Heart left ventricle (tissue), 16 donors: ENCODE measurements at regions not wholly inside any gene's neighbourhood (a gene's known extent, or its start where the extent isn't known, plus 50 kb on each side); places are given as distances from the start of the nearest gene placed in this dataset.
A peak's percentile ranks its signal among the peaks of the same experiment; 100 is the strongest.

Experiments
- ATAC-seq, 4 donors: fragments of 200-7000 bp; cut with Tn5 transposase; one replicate each; pipeline ENCODE4 v1.9.1; 2020 to 2022; ENCODE audit warnings: moderate library complexity in 4 of 4, mild to moderate bottlenecking in 3 of 4, moderate number of reproducible peaks in 1 of 4
- DNase-seq, 5 donors: peaks; one replicate each; pipeline ENCODE4 v3.0.0-alpha.2; 2020
- H3K27ac ChIP-seq, 12 donors: fragments of 200-600 bp; sonication (generic) in 4 of 12; one replicate each; pipeline versions ENCODE4 v1.5.0 to v1.8.0; 2016 to 2022; ENCODE audit warnings: mild to moderate bottlenecking in 2 of 12
- H3K27me3 ChIP-seq, 9 donors: fragments of 200-600 bp; sonication (generic) in 2 of 9; one replicate each; pipeline versions ENCODE4 v1.5.1 to v1.8.0; 2016 to 2022; ENCODE audit warnings: mild to moderate bottlenecking in 3 of 9
- H3K36me3 ChIP-seq, 9 donors: fragments of 200-600 bp; sonication (generic) in 2 of 9; one replicate each; pipeline versions ENCODE4 v1.5.0 to v1.8.0; 2018 to 2022; ENCODE audit warnings: mild to moderate bottlenecking in 2 of 9
- H3K4me1 ChIP-seq, 12 donors: fragments of 200-600 bp; sonication (generic) in 4 of 12; one replicate each; pipeline versions ENCODE4 v1.5.0 to v1.8.0; 2016 to 2022; ENCODE audit warnings: mild to moderate bottlenecking in 3 of 12
- H3K4me3 ChIP-seq, 12 donors: fragments of 200-600 bp; sonication (generic) in 4 of 12; one replicate each; pipeline versions ENCODE4 v1.5.0 to v1.8.0; 2017 to 2022; ENCODE audit warnings: mild to moderate bottlenecking in 9 of 12, moderate library complexity in 4 of 12
- H3K9me3 ChIP-seq, 12 donors: fragments of 200-600 bp; sonication (generic) in 4 of 12; one replicate each; pipeline versions ENCODE4 v1.5.0 to v1.8.0; 2016 to 2022; ENCODE audit warnings: mild to moderate bottlenecking in 1 of 12
- CTCF ChIP-seq, 12 donors: fragments of 200-600 bp; sonication (generic) in 4 of 12; IDR thresholded peaks; one replicate each; pipeline versions ENCODE4 v1.5.0 to v1.8.0; 2018 to 2022; ENCODE audit warnings: antibody characterized with exemption in 12 of 12, mild to moderate bottlenecking in 5 of 12
- POLR2A ChIP-seq, 2 donors: fragments of 450-650 bp; IDR thresholded peaks; one replicate each; pipeline ENCODE4 v1.6.1; 2017; ENCODE audit warnings: antibody characterized with exemption in 2 of 2, mild to moderate bottlenecking in 2 of 2, moderate library complexity in 2 of 2
- whole genome bisulfite sequencing, 4 donors: extraction: QIAGEN DNeasy Blood & Tissue Kit in 2 of 4; methylation state at CpG; one replicate each; pipeline versions ENCODE4 v1.1.5 to v1.1.7; 2013 to 2018; 5-methylcytosine and 5-hydroxymethylcytosine counted together
- intact Hi-C, 10 donors: fragments of 100-400 bp; cut with DNase I; formaldehyde crosslinking; loops; one replicate each; pipeline versions ENCODE4 v1.11.1 to v1.14.2; 2022
- donor health status: ischemic (EF 13 %, LVEDD 7.1; RV severe dilation, severe dysfunction).
- donor health status: healthy with polysubstance abuse.
- donor health status: DM: no; HTN: yes; CAD: no.
- donor health status: DM: no; HTN: no; CAD: no.
- donor health status: ischemic (EF 25% LVEDD 6.9; RV normal size, moderate dysfunction).
- donor health status: ischemic (EF 25% LVEDD 5.7; RV mildly dilated, moderate dysfunction).
- donor health status: healthy.
- donor health status: DM: yes; HTN: yes; CAD: no.
- donor health status: ischemic (EF 35%, LVEDD 5.7; RV mildly dilated, moderate dysfunction).
- donor health status: nonischemic (EF 11% LVEDD 7.7; RV severe dilation, severe dysfunction).
- donor health status: DM: yes; HTN: yes; CAD: no.
- donor health status: PGD.
- donor health status: ischemic (EF 29% LVEDD 5.4; RV normal size, mild dysfunction).
- donor health status: nonischemic (EF 23%, LVEDD 6.1; RV moderate dilation, normal function).

DNA sequence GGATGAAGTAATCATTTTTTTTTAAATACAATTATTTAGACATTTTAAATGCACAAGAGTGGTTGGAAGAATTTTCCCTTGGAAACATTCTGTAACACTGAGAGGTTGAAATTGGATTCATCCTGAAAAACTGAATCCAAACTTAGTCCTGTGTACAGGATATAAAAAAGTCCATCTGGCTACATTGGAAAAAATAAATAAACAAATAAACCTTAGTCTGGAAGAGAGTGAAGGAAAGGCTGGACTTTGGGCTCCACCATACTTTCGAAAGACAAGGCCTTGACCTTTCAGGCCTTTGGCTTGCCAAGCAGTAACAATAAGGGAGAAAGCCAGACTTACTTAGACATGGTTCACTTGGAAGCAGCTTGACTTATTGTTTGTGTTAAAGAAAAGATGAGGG lies 664.3 kb downstream of the TENT5A start:
- Histone ChIP-seq H3K36me3 (no peaks in the 10 kb centered on the region), H3K27ac (no peak overlapping the region), H3K9me3 (peaks cover 0 to 6% (median 0%) of the 10 kb centered on the region in 12 donors), H3K27me3 (no peaks in the 10 kb centered on the region), H3K4me1 (peaks cover 0 to 4% (median 0%) of the 10 kb centered on the region in 12 donors), H3K4me3 (no peak overlapping the region)
- intact Hi-C loops, result no loop called here
- 61 to 75% (median 70%) methylated on average over 1 of the region's 1 CpG for WGBS, 4 donors
- no peak for TF ChIP-seq POLR2A (IDR thresholded peaks at IDR 0.05)
- no peak for TF ChIP-seq CTCF (IDR thresholded peaks at IDR 0.05)
- no peak for ATAC-seq
- DNase-seq, result no peak

- ATAC-seq, result peak in 1 of 4 donors; percentile 70
- 59 to 75% (median 70%) methylated on average over 3 of the region's 3 CpGs for WGBS, 4 donors
- H3K27ac ChIP-seq, result no peak overlapping the region
Observed at GRCh38 chr6:81086991-81087390, 665.5 kb downstream of the TENT5A start.

DNA sequence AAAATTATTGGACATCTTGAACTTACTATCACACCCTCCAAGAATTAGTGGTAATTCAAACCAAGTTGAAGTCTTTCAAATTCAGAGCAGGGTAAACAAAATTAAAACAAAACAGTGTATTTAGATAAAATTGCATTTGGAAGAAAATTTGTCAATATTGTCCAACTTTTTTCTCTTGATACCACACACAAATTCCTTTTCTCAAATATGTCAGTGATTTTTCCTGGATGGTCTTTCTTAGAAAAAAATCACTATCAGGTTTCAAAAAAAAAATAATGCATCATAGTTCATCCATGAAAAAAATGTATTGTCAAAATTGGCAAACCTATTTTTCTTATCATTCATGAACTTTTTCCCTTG lies 667.1 kb downstream of the TENT5A start:
- H3K4me3 ChIP-seq, result no peak overlapping the region
- TF ChIP-seq CTCF (IDR thresholded peaks at IDR 0.05), result no peak
- no peak for TF ChIP-seq POLR2A (IDR thresholded peaks at IDR 0.05)
- intact Hi-C loops, result no loop called here
- no peak overlapping the region for H3K27ac ChIP-seq
- no peak for ATAC-seq
- H3K9me3 ChIP-seq, result no peaks in the 10 kb centered on the region
- H3K27me3 ChIP-seq, result no peaks in the 10 kb centered on the region
- no peaks in the 10 kb centered on the region for H3K36me3 ChIP-seq
- peaks cover 0 to 4% (median 0%) of the 10 kb centered on the region in 12 donors for H3K4me1 ChIP-seq
- no peak for DNase-seq

More at GRCh38 chr6:81086991-81087390, 665.5 kb downstream of the TENT5A start:
- Histone ChIP-seq H3K36me3 (no peaks in the 10 kb centered on the region), H3K4me3 (no peak overlapping the region), H3K9me3 (no peaks in the 10 kb centered on the region), H3K27me3 (no peaks in the 10 kb centered on the region), H3K4me1 (peaks cover 0 to 4% (median 0%) of the 10 kb centered on the region in 12 donors)
- DNase-seq, result no peak
- no peak for TF ChIP-seq CTCF (IDR thresholded peaks at IDR 0.05)
- intact Hi-C loops, result no loop called here

- H3K4me3 ChIP-seq, result no peak overlapping the region
- peaks cover 0 to 4% (median 0%) of the 10 kb centered on the region in 12 donors for H3K4me1 ChIP-seq
- H3K27me3 ChIP-seq, result no peaks in the 10 kb centered on the region
- intact Hi-C loops, result no loop called here
- H3K9me3 ChIP-seq, result no peaks in the 10 kb centered on the region
- H3K36me3 ChIP-seq, result no peaks in the 10 kb centered on the region
- H3K27ac ChIP-seq, result no peak overlapping the region
- ATAC-seq (no peak), DNase-seq (no peak)
- TF ChIP-seq POLR2A (IDR thresholded peaks at IDR 0.05) (no peak), CTCF (IDR thresholded peaks at IDR 0.05) (no peak)
- whole genome bisulfite sequencing, 4 donors, result 48 to 59% (median 55%) methylated on average over 6 of the region's 6 CpGs
Observed at GRCh38 chr6:81084776-81085430, 667.6 kb downstream of the TENT5A start.
